Parathyroid adenoma (tissue), 2 donors: ENCODE measurements at regions not wholly inside any gene's neighbourhood (a gene's known extent, or its start where the extent isn't known, plus 50 kb on each side); places are given as distances from the start of the nearest gene placed in this dataset.

Source experiments
- H2AFZ ChIP-seq: fragments of 300-600 bp; sonication (generic); one replicate; pipeline ENCODE4 v1.7.0; 2017; ENCODE audit warnings: antibody characterized with exemption, mild to moderate bottlenecking
- H3K27ac ChIP-seq: fragments of 300-600 bp; sonication (generic); one replicate; pipeline ENCODE4 v1.7.0; 2017
- H3K27me3 ChIP-seq: fragments of 300-600 bp; sonication (generic); one replicate; pipeline ENCODE4 v1.7.0; 2017; ENCODE audit warnings: low read length; ENCODE audit not compliant: control insufficient read depth, insufficient read depth
- H3K36me3 ChIP-seq: fragments of 300-600 bp; sonication (generic); one replicate; pipeline ENCODE4 v1.7.0; 2017; ENCODE audit warnings: low read length; ENCODE audit not compliant: control insufficient read depth, insufficient read depth
- H3K4me1 ChIP-seq: fragments of 300-600 bp; sonication (generic); one replicate; pipeline ENCODE4 v1.7.0; 2017; ENCODE audit warnings: control low read depth
- H3K4me2 ChIP-seq: fragments of 300-600 bp; sonication (generic); one replicate; pipeline ENCODE4 v1.7.0; 2017; ENCODE audit warnings: low read length
- H3K4me3 ChIP-seq: fragments of 300-600 bp; sonication (generic); one replicate; pipeline ENCODE4 v1.7.0; 2017; ENCODE audit warnings: low read depth, low read length
- H3K79me2 ChIP-seq: fragments of 300-600 bp; sonication (generic); one replicate; pipeline ENCODE4 v1.7.0; 2017; ENCODE audit warnings: control low read depth
- H3K9ac ChIP-seq: fragments of 300-600 bp; sonication (generic); one replicate; pipeline ENCODE4 v1.7.0; 2017; ENCODE audit warnings: mild to moderate bottlenecking
- H3K9me3 ChIP-seq: fragments of 300-600 bp; sonication (generic); one replicate; pipeline ENCODE4 v1.7.0; 2017; ENCODE audit warnings: low read length; ENCODE audit not compliant: control insufficient read depth
- TF ChIP-seq, protein P1 (sequence below): fragments of 300-600 bp; sonication (generic); IDR thresholded peaks from one replicate; pipeline ENCODE4 v1.7.0; 2017; ENCODE audit warnings: antibody characterized with exemption, mild to moderate bottlenecking
- donor health status: primary hyperparathyroidism.

DNA sequence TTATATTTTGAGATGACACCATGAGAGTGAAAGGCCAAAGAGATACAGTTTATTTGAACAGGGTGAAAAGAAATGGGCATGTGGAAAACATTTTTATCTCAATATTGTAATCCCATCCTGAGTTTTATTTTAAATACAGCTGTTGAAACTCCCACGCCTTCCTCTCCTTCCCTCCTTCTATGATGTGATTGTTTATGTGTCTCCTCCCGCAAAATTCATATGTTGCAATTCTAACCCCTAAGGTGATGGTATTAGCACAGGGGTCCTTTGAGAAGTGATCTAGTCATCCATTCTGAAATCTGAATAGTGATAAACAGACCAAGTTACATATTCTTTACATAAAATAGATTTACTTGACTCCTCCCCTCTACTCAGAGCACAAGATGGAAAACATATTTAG, 1275.4 kb upstream of the C9orf72 start:
- Histone ChIP-seq H3K4me1 (no peaks in the 10 kb centered on the region), H3K9me3 (no peaks in the 10 kb centered on the region), H3K27ac (no peak overlapping the region), H3K4me2 (no peak overlapping the region), H3K4me3 (no peak overlapping the region), H3K9ac (no peak overlapping the region), H2AFZ (no peak overlapping the region), H3K79me2 (no peaks in the 10 kb centered on the region), H3K36me3 (no peaks in the 10 kb centered on the region), H3K27me3 (no peaks in the 10 kb centered on the region)
- TF ChIP-seq, protein P1, sequence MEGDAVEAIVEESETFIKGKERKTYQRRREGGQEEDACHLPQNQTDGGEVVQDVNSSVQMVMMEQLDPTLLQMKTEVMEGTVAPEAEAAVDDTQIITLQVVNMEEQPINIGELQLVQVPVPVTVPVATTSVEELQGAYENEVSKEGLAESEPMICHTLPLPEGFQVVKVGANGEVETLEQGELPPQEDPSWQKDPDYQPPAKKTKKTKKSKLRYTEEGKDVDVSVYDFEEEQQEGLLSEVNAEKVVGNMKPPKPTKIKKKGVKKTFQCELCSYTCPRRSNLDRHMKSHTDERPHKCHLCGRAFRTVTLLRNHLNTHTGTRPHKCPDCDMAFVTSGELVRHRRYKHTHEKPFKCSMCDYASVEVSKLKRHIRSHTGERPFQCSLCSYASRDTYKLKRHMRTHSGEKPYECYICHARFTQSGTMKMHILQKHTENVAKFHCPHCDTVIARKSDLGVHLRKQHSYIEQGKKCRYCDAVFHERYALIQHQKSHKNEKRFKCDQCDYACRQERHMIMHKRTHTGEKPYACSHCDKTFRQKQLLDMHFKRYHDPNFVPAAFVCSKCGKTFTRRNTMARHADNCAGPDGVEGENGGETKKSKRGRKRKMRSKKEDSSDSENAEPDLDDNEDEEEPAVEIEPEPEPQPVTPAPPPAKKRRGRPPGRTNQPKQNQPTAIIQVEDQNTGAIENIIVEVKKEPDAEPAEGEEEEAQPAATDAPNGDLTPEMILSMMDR, result no peak

DNA sequence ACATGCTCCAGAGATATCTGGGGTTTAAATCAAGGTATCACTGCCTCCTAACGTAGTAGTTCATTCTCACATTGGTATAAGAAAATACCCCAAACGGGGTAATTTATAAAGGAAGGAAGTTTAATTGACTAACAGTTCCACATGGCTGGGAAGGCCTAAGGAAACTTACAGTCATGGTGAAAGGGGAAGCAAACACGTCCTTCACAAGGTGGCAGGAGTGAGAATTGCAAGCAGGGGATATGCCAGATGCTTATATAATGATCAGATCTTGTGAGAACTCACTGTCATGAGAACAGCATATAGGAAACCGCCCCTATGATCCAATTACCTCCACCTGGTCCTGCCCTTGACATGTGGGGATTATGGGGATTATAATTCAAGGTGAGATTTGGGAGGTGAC, 1280.2 kb upstream of the C9orf72 start:
- H3K4me2 ChIP-seq, result no peak overlapping the region
- H3K4me1 ChIP-seq, result no peaks in the 10 kb centered on the region
- H3K36me3 ChIP-seq, result no peaks in the 10 kb centered on the region
- H2AFZ ChIP-seq, result no peak overlapping the region
- TF ChIP-seq, protein P1, result no peak
- H3K27me3 ChIP-seq, result no peaks in the 10 kb centered on the region
- H3K27ac ChIP-seq, result no peak overlapping the region
- no peaks in the 10 kb centered on the region for H3K79me2 ChIP-seq
- H3K9ac ChIP-seq, result no peak overlapping the region
- H3K9me3 ChIP-seq, result no peaks in the 10 kb centered on the region
- H3K4me3 ChIP-seq, result no peak overlapping the region

DNA sequence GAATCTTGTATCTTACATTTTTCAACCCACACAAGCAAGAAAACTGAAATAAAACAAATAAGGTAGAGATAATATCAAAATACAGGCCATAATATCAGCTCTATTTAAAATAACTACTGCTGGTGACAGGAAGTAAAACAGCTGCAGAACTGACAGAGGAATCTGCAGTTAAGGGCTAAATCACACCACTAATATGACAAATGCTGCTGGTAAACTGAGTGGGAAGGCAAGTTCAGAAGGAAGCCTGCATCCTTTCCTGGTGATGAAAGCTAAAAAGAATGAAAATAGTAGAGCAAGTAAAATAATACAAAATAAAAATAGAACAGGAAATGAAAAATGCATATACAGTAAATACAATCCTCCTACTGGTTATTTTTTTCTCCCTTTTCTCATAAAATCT, 1293.7 kb upstream of the C9orf72 start:
- H3K9ac ChIP-seq, result no peak overlapping the region
- no peaks in the 10 kb centered on the region for H3K79me2 ChIP-seq
- no peak overlapping the region for H2AFZ ChIP-seq
- TF ChIP-seq, protein P1, result no peak
- no peak overlapping the region for H3K27ac ChIP-seq
- H3K9me3 ChIP-seq, result no peaks in the 10 kb centered on the region
- no peak overlapping the region for H3K4me2 ChIP-seq
- H3K27me3 ChIP-seq, result no peaks in the 10 kb centered on the region
- no peak overlapping the region for H3K4me3 ChIP-seq
- no peaks in the 10 kb centered on the region for H3K4me1 ChIP-seq
- no peaks in the 10 kb centered on the region for H3K36me3 ChIP-seq

- Histone ChIP-seq H3K79me2 (no peaks in the 10 kb centered on the region), H3K9ac (no peak overlapping the region), H2AFZ (no peak overlapping the region), H3K4me3 (no peak overlapping the region), H3K36me3 (no peaks in the 10 kb centered on the region), H3K27me3 (no peaks in the 10 kb centered on the region), H3K4me1 (no peaks in the 10 kb centered on the region), H3K27ac (no peak overlapping the region), H3K4me2 (no peak overlapping the region), H3K9me3 (no peaks in the 10 kb centered on the region)
- TF ChIP-seq, protein P1, result no peak
Measured at GRCh38 chr9:28868228-28868990, 1295.1 kb upstream of the C9orf72 start.

DNA sequence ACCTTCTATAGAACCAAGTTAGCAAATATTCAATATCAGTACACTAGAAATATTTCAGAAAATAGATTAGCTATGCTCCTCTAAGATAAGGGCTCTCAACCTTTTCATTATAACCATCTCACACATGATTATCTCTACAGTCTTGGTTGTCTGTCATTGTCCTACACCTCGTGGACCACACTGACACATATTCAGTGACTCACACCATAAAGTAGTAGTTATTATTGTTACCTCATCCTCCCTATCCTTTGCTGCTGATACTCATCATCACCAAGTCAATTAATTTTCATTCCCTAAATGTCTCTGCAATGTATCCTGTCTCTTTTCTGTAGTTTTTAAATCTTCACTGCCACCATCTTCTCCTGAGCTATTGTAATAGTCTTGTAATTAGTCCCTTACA, 1309.2 kb upstream of the C9orf72 start:
- Histone ChIP-seq H3K79me2 (no peaks in the 10 kb centered on the region), H3K27me3 (no peaks in the 10 kb centered on the region), H3K36me3 (no peaks in the 10 kb centered on the region), H3K4me3 (no peak overlapping the region), H3K27ac (no peak overlapping the region), H2AFZ (no peak overlapping the region), H3K9ac (no peak overlapping the region), H3K4me2 (no peak overlapping the region), H3K4me1 (no peaks in the 10 kb centered on the region), H3K9me3 (no peaks in the 10 kb centered on the region)
- TF ChIP-seq, protein P1, result no peak
